SK-N-SH (cell line): ENCODE measurements at regions not wholly inside any gene's neighbourhood (a gene's known extent, or its start where the extent isn't known, plus 50 kb on each side); places are given as distances from the start of the nearest gene placed in this dataset.

ENCODE experiments used
- CTCF ChIA-PET: fragments of 300-600, 350-600 bp; formaldehyde crosslinking; extraction: SDS; loops from one replicate; lab custom pipeline; 2021; lab: Yijun Ruan, JAX
- POLR2A ChIA-PET: fragments of 350-600 bp; sonication (Branson Sonifier 250); formaldehyde crosslinking; extraction: SDS; loops from one replicate; lab custom pipeline; 2020; ENCODE audit warnings: antibody characterized with exemption, inconsistent platforms; lab: Yijun Ruan, JAX
- DNase-seq: peaks from one replicate; pipeline ENCODE4 v3.0.0; 2012
- H2AFZ ChIP-seq: fragments of 200-600 bp; sonication (generic); 2 replicates; pipeline ENCODE4 v1.8.1; 2016; ENCODE audit warnings: antibody characterized with exemption, mild to moderate bottlenecking, low read depth
- H3F3A ChIP-seq: fragments of 200-600 bp; sonication (generic); replicated peaks from 2 replicates; pipeline ENCODE3; 2016; ENCODE audit warnings: antibody characterized with exemption, mild to moderate bottlenecking; ENCODE audit not compliant: insufficient read depth
- H3K27ac ChIP-seq, 2 experiments: fragments of 200-500 bp in 1 of 2; fragments of 200-600 bp in 1 of 2; sonication (Bioruptor generic) in 1 of 2; sonication (generic), shearing (Covaris generic) in 1 of 2; 2 replicates each; pipeline versions ENCODE4 v1.5.1 to v1.6.1; 2014 to 2016; ENCODE audit warnings: low read depth in 2 of 2, inconsistent platforms in 1 of 2, low read length in 1 of 2, mild to moderate bottlenecking in 1 of 2, mixed read lengths in 1 of 2
- H3K27me3 ChIP-seq: fragments of 200-600 bp; sonication (generic), shearing (Covaris generic); 2 replicates; pipeline ENCODE4 v1.6.1; 2016; ENCODE audit warnings: mixed run types; ENCODE audit not compliant: insufficient read depth
- H3K36me3 ChIP-seq, 2 experiments: fragments of 200-500 bp in 1 of 2; fragments of 200-600 bp in 1 of 2; sonication (Bioruptor generic) in 1 of 2; sonication (generic) in 1 of 2; replicated peaks in 1 of 2; 2 replicates each; pipeline versions ENCODE3 to v1.5.1; 2014 to 2016; ENCODE audit warnings: low read length in 1 of 2, mild to moderate bottlenecking in 1 of 2; ENCODE audit not compliant: insufficient read depth in 2 of 2, control insufficient read depth in 1 of 2
- H3K4me1 ChIP-seq, 2 experiments: fragments of 200-500 bp in 1 of 2; fragments of 200-600 bp in 1 of 2; sonication (Bioruptor generic) in 1 of 2; sonication (generic), shearing (Covaris generic) in 1 of 2; 2 replicates each; pipeline versions ENCODE4 v1.5.1 to v1.6.1; 2014 to 2016; ENCODE audit warnings: low read depth in 1 of 2, low read length in 1 of 2, mixed run types in 1 of 2; ENCODE audit not compliant: insufficient read depth in 2 of 2, control insufficient read depth in 1 of 2
- H3K4me2 ChIP-seq: fragments of 200-600 bp; sonication (generic), shearing (Covaris generic); 2 replicates; pipeline ENCODE4 v1.6.1; 2017; ENCODE audit warnings: mixed run types
- H3K4me3 ChIP-seq, 2 experiments: fragments of 200-500 bp in 1 of 2; fragments of 200-600 bp in 1 of 2; sonication (Bioruptor generic) in 1 of 2; sonication (generic), shearing (Covaris generic) in 1 of 2; 2 replicates each; pipeline versions ENCODE4 v1.5.1 to v1.8.1; 2014 to 2016; ENCODE audit warnings: low read depth in 2 of 2, inconsistent platforms in 1 of 2, low read length in 1 of 2, mild to moderate bottlenecking in 1 of 2, mixed read lengths in 1 of 2, moderate library complexity in 1 of 2
- H3K79me2 ChIP-seq: fragments of 200-600 bp; sonication (generic); 2 replicates; pipeline ENCODE4 v1.8.1; 2017; ENCODE audit warnings: mild to moderate bottlenecking; ENCODE audit not compliant: insufficient read depth
- H3K9ac ChIP-seq: fragments of 200-600 bp; sonication (generic); 2 replicates; pipeline ENCODE4 v1.6.1; 2017; ENCODE audit warnings: mixed run types
- H3K9me2 ChIP-seq: fragments of 200-600 bp; sonication (generic); 2 replicates; pipeline ENCODE4 v1.6.1; 2017; ENCODE audit warnings: mixed run types
- H3K9me3 ChIP-seq: fragments of 200-600 bp; sonication (generic); 2 replicates; pipeline ENCODE4 v1.6.1; 2017; ENCODE audit warnings: mixed run types, mild to moderate bottlenecking, moderate library complexity
- H4K20me1 ChIP-seq: fragments of 200-600 bp; sonication (generic); 2 replicates; pipeline ENCODE4 v1.6.1; 2017; ENCODE audit warnings: mild to moderate bottlenecking, mixed run types; ENCODE audit not compliant: insufficient read depth
- EZH2phosphoT487 ChIP-seq: fragments of 200-600 bp; sonication (generic); IDR thresholded peaks from 2 replicates; pipeline ENCODE4 v1.6.1; 2017; ENCODE audit warnings: low read depth, mixed run types, mild to moderate bottlenecking, antibody characterized with exemption, moderate library complexity, borderline replicate concordance
- FOSL2 ChIP-seq: IDR thresholded peaks from 2 replicates; pipeline ENCODE4 v1.4.0; 2012; ENCODE audit warnings: low read depth, mild to moderate bottlenecking, moderate library complexity, borderline replicate concordance
- FOXJ3 ChIP-seq: sonication (generic); formaldehyde crosslinking; IDR thresholded peaks from 2 replicates; pipeline ENCODE4 v1.5.1; 2020; ENCODE audit warnings: mild to moderate bottlenecking, missing genetic modification reagents
- FOXM1 ChIP-seq: IDR thresholded peaks from 2 replicates; pipeline ENCODE4 v1.4.0; 2012; ENCODE audit warnings: low read depth, mild to moderate bottlenecking
- MEF2A ChIP-seq: IDR thresholded peaks from 2 replicates; pipeline ENCODE4 v1.4.0; 2012; ENCODE audit warnings: low read depth, borderline replicate concordance
- MXI1 ChIP-seq: IDR thresholded peaks from 2 replicates; pipeline ENCODE4 v1.6.1; 2012; ENCODE audit warnings: mild to moderate bottlenecking, low read depth, low read length, improper control_type of control experiment
- NFIC ChIP-seq: IDR thresholded peaks from 2 replicates; pipeline ENCODE4 v1.4.0; 2012; ENCODE audit warnings: borderline replicate concordance
- POLR2AphosphoS5 ChIP-seq: IDR thresholded peaks from 2 replicates; pipeline ENCODE4 v1.6.1; 2012; ENCODE audit warnings: low read depth, low read length
- RAD21 ChIP-seq: IDR thresholded peaks from 2 replicates; pipeline ENCODE4 v1.6.1; 2012; ENCODE audit warnings: mild to moderate bottlenecking, low read length
- RCOR1 ChIP-seq: fragments of 150-350 bp; IDR thresholded peaks from 2 replicates; pipeline ENCODE4 v1.6.1; 2017; ENCODE audit warnings: antibody characterized with exemption, low read length
- RXRA ChIP-seq: IDR thresholded peaks from 2 replicates; pipeline ENCODE4 v1.4.0; 2012; ENCODE audit warnings: low read depth, mild to moderate bottlenecking, borderline replicate concordance
- SIN3A ChIP-seq: IDR thresholded peaks from 2 replicates; pipeline ENCODE4 v1.6.1; 2012; ENCODE audit warnings: low read depth, mild to moderate bottlenecking, low read length, moderate library complexity, borderline replicate concordance
- TEAD4 ChIP-seq: IDR thresholded peaks from 2 replicates; pipeline ENCODE4 v1.4.0; 2012; ENCODE audit warnings: mild to moderate bottlenecking, borderline replicate concordance; ENCODE audit not compliant: insufficient read depth
- USF2 ChIP-seq: fragments of 150-350 bp; IDR thresholded peaks from 2 replicates; pipeline ENCODE4 v1.6.1; 2017; ENCODE audit warnings: antibody characterized with exemption, low read length, low read depth, borderline replicate concordance
- ZBTB33 ChIP-seq: IDR thresholded peaks from 2 replicates; pipeline ENCODE4 v1.4.0; 2012; ENCODE audit warnings: low read depth, borderline replicate concordance
- WGBS: methylation state at CpG from one replicate; pipeline ENCODE4 v1.1.6; 2017; ENCODE audit warnings: low lambda C conversion rate; 5-methylcytosine and 5-hydroxymethylcytosine counted together
- TF ChIP-seq, protein P1 (sequence below): fragments of 150-350 bp; IDR thresholded peaks from 2 replicates; pipeline ENCODE4 v1.6.1; 2016; ENCODE audit warnings: mild to moderate bottlenecking, low read depth, low read length

DNA sequence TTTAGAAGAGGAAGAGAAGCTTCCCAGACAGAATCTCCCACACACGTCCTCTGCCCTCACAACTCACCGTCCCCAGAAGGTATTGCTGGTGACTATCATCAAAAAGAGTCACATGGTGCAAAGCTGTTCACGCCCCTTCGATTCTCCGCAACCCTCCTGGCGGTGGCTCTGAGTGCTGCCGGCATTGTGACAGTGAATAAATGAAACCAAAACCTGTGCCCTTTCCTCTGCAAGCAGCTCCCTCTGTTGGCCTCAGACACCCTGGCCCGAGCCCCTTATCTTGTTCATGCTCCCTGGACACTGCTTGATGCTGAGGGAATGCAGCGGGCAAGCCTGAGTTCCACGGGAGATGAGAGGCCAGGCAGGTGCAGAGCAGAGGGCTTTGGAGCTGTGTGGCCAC lies 510.3 kb downstream of the NPHP4 start:
- Histone ChIP-seq H4K20me1 (no peaks in the 10 kb centered on the region), H3K4me3 (no peak overlapping the region), H3K4me2 (no peak overlapping the region), H2AFZ (no peak overlapping the region), H3K79me2 (no peaks in the 10 kb centered on the region), H3K9me2 (no peaks in the 10 kb centered on the region), H3F3A (no peaks in the 10 kb centered on the region), H3K4me1 (peaks cover 0 to 37% of the 10 kb centered on the region in 2 experiments; a peak in 1 of 4 replicates), H3K36me3 (no peaks in the 10 kb centered on the region), H3K9me3 (no peaks in the 10 kb centered on the region), H3K27me3 (no peaks in the 10 kb centered on the region), H3K9ac (no peak overlapping the region), H3K27ac (no peak overlapping the region)
- 32% methylated on average over 5 of the region's 10 CpGs for WGBS
- POLR2A ChIA-PET = no interaction called here
- DNase-seq = no peak
- CTCF ChIA-PET = interaction anchor here (0.6 to 2.8 kb wide), 7 partner anchors 8 to 669 kb away, joined by 3 to 10 read pairs (median 3); no protein-coding TSS in a partner anchor
- TF ChIP-seq ZBTB33 (no peak), MEF2A (no peak), FOSL2 (no peak), RCOR1 (no peak), RAD21 (peak; percentile 31), USF2 (no peak)

GRCh38 chr1:5480906-5481305 lies 511.3 kb downstream of the NPHP4 start:
- Histone ChIP-seq H3K9ac (no peak overlapping the region), H3K27ac (no peak overlapping the region), H3K4me3 (no peak overlapping the region), H2AFZ (no peak overlapping the region), H3K36me3 (no peaks in the 10 kb centered on the region), H4K20me1 (no peaks in the 10 kb centered on the region), H3K79me2 (no peaks in the 10 kb centered on the region), H3K9me3 (no peaks in the 10 kb centered on the region), H3F3A (no peaks in the 10 kb centered on the region), H3K27me3 (no peaks in the 10 kb centered on the region), H3K4me1 (peaks cover 0 to 32% of the 10 kb centered on the region in 2 experiments; a peak in 1 of 4 replicates), H3K9me2 (no peaks in the 10 kb centered on the region), H3K4me2 (no peak overlapping the region)
- ChIA-PET POLR2A (no interaction called here), CTCF (interaction anchor here (0.9 to 2.8 kb wide), 5 partner anchors 11 to 265 kb away, joined by 3 to 10 read pairs (median 3); no protein-coding TSS in a partner anchor)
- no peak for TF ChIP-seq POLR2AphosphoS5
- no peak for TF ChIP-seq FOXJ3 (CRISPR knock-in tag)
- TF ChIP-seq, protein P1, sequence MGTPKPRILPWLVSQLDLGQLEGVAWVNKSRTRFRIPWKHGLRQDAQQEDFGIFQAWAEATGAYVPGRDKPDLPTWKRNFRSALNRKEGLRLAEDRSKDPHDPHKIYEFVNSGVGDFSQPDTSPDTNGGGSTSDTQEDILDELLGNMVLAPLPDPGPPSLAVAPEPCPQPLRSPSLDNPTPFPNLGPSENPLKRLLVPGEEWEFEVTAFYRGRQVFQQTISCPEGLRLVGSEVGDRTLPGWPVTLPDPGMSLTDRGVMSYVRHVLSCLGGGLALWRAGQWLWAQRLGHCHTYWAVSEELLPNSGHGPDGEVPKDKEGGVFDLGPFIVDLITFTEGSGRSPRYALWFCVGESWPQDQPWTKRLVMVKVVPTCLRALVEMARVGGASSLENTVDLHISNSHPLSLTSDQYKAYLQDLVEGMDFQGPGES = no peak
- TF ChIP-seq SIN3A = no peak
- TF ChIP-seq EZH2phosphoT487 = no peak
- no peak for TF ChIP-seq MEF2A
- no peak for TF ChIP-seq TEAD4
- TF ChIP-seq RCOR1 = no peak
- TF ChIP-seq MXI1 = no peak
- TF ChIP-seq RXRA = no peak
- no peak for TF ChIP-seq FOXM1
- TF ChIP-seq NFIC = no peak
- DNase-seq = no peak
- 41% methylated on average over 10 of the region's 10 CpGs for WGBS
